Fibroblast of lung (primary cell): ENCODE measurements at regions not wholly inside any gene's neighbourhood (a gene's known extent, or its start where the extent isn't known, plus 50 kb on each side); places are given as distances from the start of the nearest gene placed in this dataset.

Source experiments
- EZH2 ChIP-seq: IDR thresholded peaks from 2 replicates; pipeline ENCODE4 v1.5.1; 2012; ENCODE audit warnings: low read length, control low read depth, mild to moderate bottlenecking; ENCODE audit errors: missing control alignments
- TF ChIP-seq, protein P1 (sequence below), 2 donors: IDR thresholded peaks in 1 of 2; conservative IDR thresholded peaks in 1 of 2; 1 replicate in 1 of 2; 2 replicates in 1 of 2; pipeline ENCODE4 v1.5.1; 2011 to 2012; ENCODE audit warnings: low read length in 2 of 2, control low read depth in 1 of 2, inconsistent platforms in 1 of 2, low read depth in 1 of 2, mild to moderate bottlenecking in 1 of 2

DNA sequence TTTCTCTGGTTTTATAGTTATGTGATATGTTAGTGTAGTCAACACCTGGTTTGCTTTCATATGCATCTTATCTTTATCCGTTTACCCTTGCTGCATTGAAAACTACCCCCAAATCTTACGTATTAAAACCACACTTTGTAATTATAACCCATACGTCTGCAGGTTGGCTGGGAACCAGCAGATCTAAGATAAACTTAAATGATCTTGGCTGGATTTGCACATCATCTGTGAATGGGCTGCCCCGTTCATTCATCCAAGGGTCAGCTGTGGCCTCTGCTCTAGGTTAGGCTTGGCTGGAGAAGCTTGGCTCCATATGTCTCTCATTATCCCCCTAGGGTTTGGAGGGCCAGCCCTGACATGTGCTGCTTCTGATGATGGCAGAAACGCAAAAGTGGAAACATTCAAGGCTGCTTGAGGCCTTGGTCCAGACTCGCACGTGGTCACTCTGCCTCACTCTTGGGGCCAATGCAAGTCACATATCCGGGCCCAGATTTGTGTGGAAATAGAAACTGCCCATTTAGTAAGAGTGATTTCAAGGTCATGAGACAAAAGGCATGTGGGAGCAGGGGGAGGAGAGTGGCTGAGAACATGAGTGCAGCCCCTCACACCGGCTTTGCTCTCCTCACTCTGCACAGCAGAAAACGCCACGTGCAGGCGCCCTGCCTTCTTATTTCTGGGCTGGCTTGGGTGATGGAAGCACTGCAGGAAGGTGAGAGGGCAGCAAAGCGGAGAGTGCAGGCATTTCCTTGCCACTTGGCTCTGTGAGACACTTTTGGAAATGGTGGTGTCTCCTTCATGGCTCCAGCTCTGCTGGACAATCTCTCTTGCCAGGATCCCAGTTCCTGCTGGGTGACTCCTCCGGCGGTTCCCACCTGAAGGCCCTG is 553.8 kb downstream of the GLRX3 start:
- TF ChIP-seq, protein P1, sequence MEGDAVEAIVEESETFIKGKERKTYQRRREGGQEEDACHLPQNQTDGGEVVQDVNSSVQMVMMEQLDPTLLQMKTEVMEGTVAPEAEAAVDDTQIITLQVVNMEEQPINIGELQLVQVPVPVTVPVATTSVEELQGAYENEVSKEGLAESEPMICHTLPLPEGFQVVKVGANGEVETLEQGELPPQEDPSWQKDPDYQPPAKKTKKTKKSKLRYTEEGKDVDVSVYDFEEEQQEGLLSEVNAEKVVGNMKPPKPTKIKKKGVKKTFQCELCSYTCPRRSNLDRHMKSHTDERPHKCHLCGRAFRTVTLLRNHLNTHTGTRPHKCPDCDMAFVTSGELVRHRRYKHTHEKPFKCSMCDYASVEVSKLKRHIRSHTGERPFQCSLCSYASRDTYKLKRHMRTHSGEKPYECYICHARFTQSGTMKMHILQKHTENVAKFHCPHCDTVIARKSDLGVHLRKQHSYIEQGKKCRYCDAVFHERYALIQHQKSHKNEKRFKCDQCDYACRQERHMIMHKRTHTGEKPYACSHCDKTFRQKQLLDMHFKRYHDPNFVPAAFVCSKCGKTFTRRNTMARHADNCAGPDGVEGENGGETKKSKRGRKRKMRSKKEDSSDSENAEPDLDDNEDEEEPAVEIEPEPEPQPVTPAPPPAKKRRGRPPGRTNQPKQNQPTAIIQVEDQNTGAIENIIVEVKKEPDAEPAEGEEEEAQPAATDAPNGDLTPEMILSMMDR (conservative IDR thresholded peaks at IDR 0.05 in 1 of 2, IDR thresholded peaks at IDR 0.05 in 1 of 2; ENCODE audit: low read depth in 1 of 2, low read length in 2 of 2): no peak
- no peak for TF ChIP-seq EZH2
